NCI-H1930 (cell line): ENCODE measurements at regions not wholly inside any gene's neighbourhood (a gene's known extent, or its start where the extent isn't known, plus 50 kb on each side); places are given as distances from the start of the nearest gene placed in this dataset.
"Not testable (repeated sequence)": the region's sequence is repeated elsewhere in the genome, so short reads cannot be mapped to it uniquely, and the experiment has no call there.

Experiments
- DNase-seq, 2 experiments: peaks; one replicate each; lab custom pipeline; 2025; lab: John Stamatoyannopoulos, UW

GRCh38 chr4:13678186-13678924 lies 50.8 kb upstream of the BOD1L1 start:
- DNase-seq = no peak

- DNase-seq = no peak
Observed at GRCh38 chr4:13681570-13681969, 54.0 kb upstream of the BOD1L1 start.

- DNase-seq = no peak
Observed at GRCh38 chr4:13694256-13694655, 66.7 kb upstream of the BOD1L1 start.

- DNase-seq = no peak
Observed at GRCh38 chr4:13698296-13698695, 70.8 kb upstream of the BOD1L1 start.

- DNase-seq = no peak
Observed at GRCh38 chr4:13700021-13700857, 72.7 kb upstream of the BOD1L1 start.

- DNase-seq = not testable (repeated sequence)
Observed at GRCh38 chr4:13700858-13701140, 73.3 kb upstream of the BOD1L1 start.

GRCh38 chr4:13701937-13702446 lies 74.5 kb upstream of the BOD1L1 start:
- DNase-seq = no peak

- no peak for DNase-seq
Observed at GRCh38 chr4:13703096-13703495, 75.6 kb upstream of the BOD1L1 start.

- DNase-seq = no peak
Observed at GRCh38 chr4:13704035-13704434, 76.5 kb upstream of the BOD1L1 start.

GRCh38 chr4:13704761-13705160 lies 77.2 kb upstream of the BOD1L1 start:
- no peak for DNase-seq

- DNase-seq = no peak
Observed at GRCh38 chr4:13705521-13706041, 78.1 kb upstream of the BOD1L1 start.

- no peak for DNase-seq
Observed at GRCh38 chr4:13706120-13706519, 78.6 kb upstream of the BOD1L1 start.

GRCh38 chr4:13706716-13707115 lies 79.2 kb upstream of the BOD1L1 start:
- DNase-seq = no peak

- no peak for DNase-seq
Observed at GRCh38 chr4:13710246-13710885, 82.8 kb upstream of the BOD1L1 start.

GRCh38 chr4:13711233-13711785 lies 83.8 kb upstream of the BOD1L1 start:
- DNase-seq = no peak

GRCh38 chr4:13721894-13722293 lies 94.4 kb upstream of the BOD1L1 start:
- no peak for DNase-seq

- no peak for DNase-seq
Observed at GRCh38 chr4:13722649-13723048, 95.1 kb upstream of the BOD1L1 start.

GRCh38 chr4:13728761-13729160 lies 101.2 kb upstream of the BOD1L1 start:
- no peak for DNase-seq

GRCh38 chr4:13731019-13731418 lies 103.5 kb upstream of the BOD1L1 start:
- DNase-seq = no peak

- DNase-seq = no peak
Observed at GRCh38 chr4:13733817-13734216, 106.3 kb upstream of the BOD1L1 start.

GRCh38 chr4:13750594-13750993 lies 123.1 kb upstream of the BOD1L1 start:
- no peak for DNase-seq

GRCh38 chr4:13761581-13761980 lies 134.1 kb upstream of the BOD1L1 start:
- not testable (repeated sequence) for DNase-seq
